T-helper 2 cell treated with Interferon-gamma antibody and Interleukin-4, amounts not matched to agents 5 μg/mL and 100 μg/mL, for 36 hours (primary cell): ENCODE measurements at regions not wholly inside any gene's neighbourhood (a gene's known extent, or its start where the extent isn't known, plus 50 kb on each side); places are given as distances from the start of the nearest gene placed in this dataset.
"Not testable (repeated sequence)": the region's sequence is repeated elsewhere in the genome, so short reads cannot be mapped to it uniquely, and the experiment has no call there.

Experiments
- DNase-seq: peaks from one replicate; pipeline ENCODE4 v3.0.0; 2021; ENCODE audit warnings: low spot score
- H3K27ac Mint-ChIP-seq: one replicate; pipeline ENCODE4 v1.8.0; 2021; ENCODE audit warnings: mild to moderate bottlenecking, mixed read lengths
- H3K27me3 Mint-ChIP-seq: one replicate; pipeline ENCODE4 v1.8.0; 2021; ENCODE audit warnings: low read depth, mixed read lengths
- H3K36me3 Mint-ChIP-seq: one replicate; pipeline ENCODE4 v1.8.0; 2021; ENCODE audit warnings: low read depth, mixed read lengths
- H3K4me1 Mint-ChIP-seq: one replicate; pipeline ENCODE4 v1.8.0; 2021; ENCODE audit warnings: low read depth, mixed read lengths
- H3K4me3 Mint-ChIP-seq: one replicate; pipeline ENCODE4 v1.8.0; 2022; ENCODE audit warnings: mild to moderate bottlenecking, moderate library complexity, mixed read lengths
- H3K9me3 Mint-ChIP-seq: one replicate; pipeline ENCODE4 v1.8.0; 2021; ENCODE audit warnings: mixed read lengths

- DNase-seq, result no peak
- Mint-ChIP-seq H3K4me1 (no peaks in the 10 kb centered on the region), H3K4me3 (no peak overlapping the region), H3K27me3 (no peaks in the 10 kb centered on the region), H3K36me3 (no peaks in the 10 kb centered on the region), H3K9me3 (no peaks in the 10 kb centered on the region), H3K27ac (no peak overlapping the region)
These were observed 304.0 kb downstream of the MYCN start for GRCh38 chr2:16244153-16244965.

DNA sequence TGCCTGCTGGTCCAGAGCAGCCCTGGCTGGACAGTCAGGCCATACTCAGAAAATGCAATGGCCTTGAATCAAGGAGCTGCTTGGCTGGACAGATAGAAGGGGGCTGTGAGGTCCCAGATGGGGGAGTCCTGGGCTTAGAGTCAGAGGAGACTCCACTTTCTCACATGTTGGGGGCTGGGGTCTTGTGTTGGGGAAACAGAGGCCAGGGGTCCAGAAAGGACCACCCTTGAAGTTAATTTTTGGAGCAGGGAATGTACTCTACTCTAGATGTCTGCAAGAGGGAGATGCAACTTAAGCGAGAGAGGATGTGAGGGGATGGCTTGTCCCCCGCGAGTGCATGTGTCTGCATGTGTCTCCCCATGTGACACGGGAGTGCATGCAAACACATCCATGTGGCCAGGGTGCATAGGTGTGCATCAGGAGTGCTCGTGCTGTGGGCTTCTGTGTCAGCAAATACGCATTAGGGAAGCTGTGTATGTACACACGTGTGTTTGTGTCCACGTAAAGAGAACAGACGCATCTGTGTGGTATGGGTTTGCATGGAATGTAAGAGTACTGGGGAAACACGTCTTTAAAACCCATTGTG is 303.2 kb downstream of the MYCN start:
- Mint-ChIP-seq H3K27ac (no peak overlapping the region), H3K27me3 (no peaks in the 10 kb centered on the region), H3K4me3 (no peak overlapping the region), H3K4me1 (no peaks in the 10 kb centered on the region), H3K36me3 (no peaks in the 10 kb centered on the region), H3K9me3 (no peaks in the 10 kb centered on the region)
- no peak for DNase-seq

- Mint-ChIP-seq H3K4me3 (no peak overlapping the region), H3K36me3 (no peaks in the 10 kb centered on the region), H3K9me3 (no peaks in the 10 kb centered on the region), H3K27ac (no peak overlapping the region), H3K27me3 (no peaks in the 10 kb centered on the region), H3K4me1 (no peaks in the 10 kb centered on the region)
- no peak for DNase-seq
These were observed 302.6 kb downstream of the MYCN start for GRCh38 chr2:16242906-16243305.

DNA sequence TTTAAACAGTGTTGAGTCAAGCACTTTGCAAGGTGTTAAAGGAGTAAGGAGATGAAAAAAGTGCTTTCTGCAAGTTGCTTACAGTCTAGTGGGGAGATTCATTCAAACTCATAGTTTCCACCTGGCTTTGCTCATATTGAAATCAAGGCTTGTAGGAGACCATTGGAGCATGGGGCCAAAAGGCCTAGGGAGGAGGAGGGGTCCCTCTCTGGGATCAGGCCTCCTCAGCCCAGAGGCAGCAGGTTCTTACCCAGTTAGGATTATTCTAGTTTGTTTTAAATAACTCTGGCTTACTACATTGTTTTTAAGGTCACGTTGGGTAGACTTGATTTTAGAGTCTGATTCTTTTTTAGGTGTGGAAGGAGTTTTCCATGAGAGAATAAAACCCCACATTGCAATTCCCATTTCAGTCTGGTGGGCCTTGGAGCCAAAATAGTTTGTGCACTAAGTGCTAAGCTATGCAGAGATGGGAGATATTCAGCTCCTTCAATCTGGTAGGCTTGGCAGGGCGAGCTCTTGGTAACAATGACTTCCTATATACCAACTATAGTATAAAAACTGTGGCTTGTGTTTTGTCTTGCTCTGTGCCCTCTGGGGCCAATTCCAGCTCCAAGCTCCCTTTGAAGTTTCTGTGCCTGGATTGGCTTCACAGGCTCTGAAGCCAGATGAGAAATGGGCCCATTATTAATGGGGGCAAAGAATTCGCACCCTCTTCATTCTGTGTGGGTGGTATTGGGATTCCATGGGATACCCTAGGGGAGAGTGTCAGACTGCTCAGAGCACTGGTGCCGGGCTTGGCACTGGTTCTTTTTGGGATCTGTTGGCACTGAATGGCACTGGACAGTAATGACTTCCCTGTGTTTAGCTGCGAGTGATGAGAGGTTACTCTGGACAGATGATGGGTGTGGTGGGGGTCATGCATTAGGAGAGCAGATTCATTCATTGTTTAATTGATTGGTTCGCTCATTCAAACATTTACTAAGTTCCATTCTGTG is 301.1 kb downstream of the MYCN start:
- Mint-ChIP-seq H3K4me1 (no peaks in the 10 kb centered on the region), H3K9me3 (no peaks in the 10 kb centered on the region), H3K27me3 (no peaks in the 10 kb centered on the region), H3K27ac (no peak overlapping the region), H3K4me3 (no peak overlapping the region), H3K36me3 (no peaks in the 10 kb centered on the region)
- DNase-seq, result no peak

GRCh38 chr2:16240402-16240801 is 300.1 kb downstream of the MYCN start:
- no peak overlapping the region for H3K4me3 Mint-ChIP-seq
- no peaks in the 10 kb centered on the region for H3K9me3 Mint-ChIP-seq
- H3K27ac Mint-ChIP-seq, result no peak overlapping the region
- no peaks in the 10 kb centered on the region for H3K4me1 Mint-ChIP-seq
- DNase-seq, result no peak
- H3K27me3 Mint-ChIP-seq, result no peaks in the 10 kb centered on the region
- H3K36me3 Mint-ChIP-seq, result no peaks in the 10 kb centered on the region

DNA sequence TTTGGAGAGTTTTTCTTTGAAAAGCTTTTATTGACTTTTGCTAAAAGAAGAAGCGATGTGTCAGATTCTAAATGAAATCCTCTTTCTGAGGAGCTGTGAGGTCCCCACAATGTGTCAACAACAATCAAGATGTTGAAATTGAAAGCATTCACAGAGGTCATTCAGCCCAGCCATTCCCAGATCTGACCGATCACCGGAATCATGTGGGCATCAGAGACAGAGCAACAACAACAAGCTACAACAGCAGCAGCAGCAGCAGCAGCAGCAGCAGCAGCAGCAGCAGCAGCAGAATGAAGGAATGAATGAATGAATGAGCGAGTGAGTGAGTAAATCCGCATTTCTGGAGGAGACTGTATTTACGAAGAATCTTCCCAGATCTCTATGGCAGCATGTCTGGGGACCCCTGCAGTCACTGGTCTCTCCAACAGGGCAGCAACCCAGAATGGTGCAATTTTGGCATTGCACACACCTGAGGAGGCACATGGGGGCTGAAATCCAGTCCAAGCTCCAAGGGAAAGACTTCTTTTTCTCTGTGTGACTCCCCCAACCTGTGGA is 299.0 kb downstream of the MYCN start:
- no peaks in the 10 kb centered on the region for H3K36me3 Mint-ChIP-seq
- DNase-seq, result no peak
- H3K27me3 Mint-ChIP-seq, result no peaks in the 10 kb centered on the region
- H3K4me3 Mint-ChIP-seq, result no peak overlapping the region
- H3K9me3 Mint-ChIP-seq, result no peaks in the 10 kb centered on the region
- H3K4me1 Mint-ChIP-seq, result no peaks in the 10 kb centered on the region
- H3K27ac Mint-ChIP-seq, result no peak overlapping the region

DNA sequence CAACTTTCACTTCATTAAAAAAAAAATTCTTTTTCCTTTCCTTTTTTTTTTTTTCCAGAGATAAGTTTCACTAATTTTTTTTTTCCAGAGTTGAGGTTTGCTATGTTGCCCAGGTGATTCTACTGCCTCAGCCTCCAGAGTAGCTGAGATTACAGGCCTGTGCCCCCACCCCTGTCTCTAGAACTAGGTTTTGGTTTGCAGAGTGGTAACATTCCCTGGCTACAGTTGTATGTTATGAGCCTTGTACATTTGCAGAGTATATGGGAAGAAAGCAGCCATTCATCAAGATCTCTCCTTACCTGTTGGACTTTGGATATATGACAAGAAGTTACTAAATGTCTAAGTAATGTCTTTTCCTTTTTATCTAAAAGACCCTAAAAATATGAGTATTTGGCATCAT is 298.4 kb downstream of the MYCN start:
- no peaks in the 10 kb centered on the region for H3K27me3 Mint-ChIP-seq

DNA sequence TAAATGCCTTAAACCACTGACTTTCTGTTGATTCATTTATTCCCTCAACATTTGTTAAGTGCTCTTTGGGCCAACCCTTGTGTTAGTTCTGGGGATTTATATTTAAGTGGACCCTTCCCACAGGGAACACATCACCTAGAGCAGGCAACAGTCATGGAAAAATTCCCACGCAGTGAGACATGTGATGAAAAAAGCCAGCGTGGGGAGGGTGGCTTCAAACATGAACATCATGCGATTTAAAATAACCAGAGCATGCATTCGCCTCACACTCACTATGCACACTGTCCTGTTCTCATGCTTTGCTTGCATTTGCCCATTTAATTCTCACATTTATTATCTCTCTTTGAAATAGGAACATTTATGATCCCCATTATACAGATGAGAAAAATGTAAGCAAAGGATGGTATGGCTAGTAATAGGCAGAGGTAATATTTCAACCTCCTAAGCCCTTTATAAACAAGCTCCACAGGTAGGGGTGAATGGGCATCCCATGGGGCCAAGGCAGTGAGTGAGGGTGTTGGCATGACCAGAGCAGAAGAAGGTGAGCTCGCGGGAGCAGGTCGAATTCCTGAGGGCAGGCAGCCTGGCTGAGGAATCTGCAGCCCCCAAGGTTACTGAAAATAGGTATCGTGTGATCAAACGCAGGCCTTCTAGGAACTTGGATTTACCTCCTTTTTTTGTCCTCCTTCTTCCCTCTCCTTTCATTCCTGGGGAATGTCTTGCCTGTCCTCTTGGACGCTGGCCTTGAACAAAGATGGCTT is 297.8 kb downstream of the MYCN start:
- no peaks in the 10 kb centered on the region for H3K27me3 Mint-ChIP-seq
- H3K9me3 Mint-ChIP-seq, result no peaks in the 10 kb centered on the region
- H3K36me3 Mint-ChIP-seq, result no peaks in the 10 kb centered on the region

More for the DNA sequence above, 298.4 kb downstream of the MYCN start:
- Mint-ChIP-seq H3K4me1 (no peaks in the 10 kb centered on the region), H3K4me3 (no peak overlapping the region), H3K27ac (no peak overlapping the region), H3K9me3 (no peaks in the 10 kb centered on the region), H3K36me3 (no peaks in the 10 kb centered on the region)
- no peak for DNase-seq

DNA sequence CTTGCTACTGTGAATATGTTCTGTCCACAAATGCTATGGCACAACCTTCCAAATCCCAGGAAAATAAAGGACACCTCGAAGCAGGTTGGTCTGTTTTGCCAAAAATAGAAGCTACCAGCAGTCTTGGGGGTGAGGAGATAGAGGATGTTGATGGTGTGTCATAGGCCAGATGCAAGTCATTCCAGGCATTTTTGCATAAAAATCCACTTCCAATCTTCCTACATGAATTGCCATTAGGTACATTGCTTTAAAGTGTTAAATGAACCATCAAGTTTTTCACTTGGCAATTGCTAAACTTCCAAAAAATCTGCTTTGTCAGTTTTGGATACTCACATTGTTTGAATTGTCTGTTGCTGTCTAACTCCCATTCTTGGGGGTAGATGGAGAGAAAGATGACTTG is 295.4 kb downstream of the MYCN start:
- Mint-ChIP-seq H3K4me1 (no peaks in the 10 kb centered on the region), H3K36me3 (no peaks in the 10 kb centered on the region), H3K27ac (no peak overlapping the region), H3K27me3 (no peaks in the 10 kb centered on the region), H3K4me3 (no peak overlapping the region), H3K9me3 (no peaks in the 10 kb centered on the region)
- no peak for DNase-seq

More for the DNA sequence above, 297.8 kb downstream of the MYCN start:
- Mint-ChIP-seq H3K27ac (no peak overlapping the region), H3K4me3 (no peak overlapping the region), H3K4me1 (no peaks in the 10 kb centered on the region)
- no peak for DNase-seq

DNA sequence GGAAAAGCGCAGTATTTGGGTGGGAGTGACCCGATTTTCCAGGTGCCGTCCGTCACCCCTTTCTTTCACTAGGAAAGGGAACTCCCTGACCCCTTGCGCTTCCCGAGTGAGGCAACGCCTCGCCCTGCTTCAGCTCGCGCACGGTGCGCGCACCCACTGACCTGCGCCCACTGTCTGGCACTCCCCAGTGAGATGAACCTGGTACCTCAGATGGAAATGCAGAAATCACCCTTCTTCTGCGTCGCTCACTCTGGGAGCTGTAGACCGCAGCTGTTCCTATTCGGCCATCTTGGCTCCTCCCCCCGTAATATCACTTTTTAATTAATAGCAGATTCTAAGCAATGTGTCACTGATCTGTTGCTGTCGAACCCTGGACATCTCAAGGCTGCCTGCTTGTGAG is 294.9 kb downstream of the MYCN start:
- H3K9me3 Mint-ChIP-seq, H3K4me1 Mint-ChIP-seq, H3K36me3 Mint-ChIP-seq, H3K27me3 Mint-ChIP-seq, H3K27ac Mint-ChIP-seq, H3K4me3 Mint-ChIP-seq, DNase-seq: not testable (repeated sequence)

- Mint-ChIP-seq H3K27me3 (no peaks in the 10 kb centered on the region), H3K27ac (no peak overlapping the region), H3K4me3 (no peak overlapping the region), H3K4me1 (no peaks in the 10 kb centered on the region), H3K36me3 (no peaks in the 10 kb centered on the region), H3K9me3 (no peaks in the 10 kb centered on the region)
- no peak for DNase-seq
These were observed 288.6 kb downstream of the MYCN start for GRCh38 chr2:16228951-16229350.

DNA sequence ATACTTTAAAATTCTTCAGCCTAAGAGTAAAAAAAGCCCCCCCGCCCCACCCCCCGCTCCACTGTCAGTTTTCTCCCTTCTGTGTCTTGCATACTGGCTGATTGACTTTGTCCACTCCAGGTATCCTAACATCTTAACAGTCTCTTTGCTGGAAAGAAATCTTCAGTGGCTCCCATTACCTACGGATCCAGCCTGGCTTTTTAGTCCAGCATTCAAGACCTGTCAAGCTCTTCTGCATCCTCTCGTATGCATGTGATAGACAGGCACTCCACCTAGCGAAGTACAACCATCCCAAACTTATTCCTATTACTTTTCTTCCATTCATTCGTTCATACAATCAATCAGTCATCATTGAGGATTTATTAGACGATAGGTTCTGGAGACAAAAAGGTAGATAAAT is 288.1 kb downstream of the MYCN start:
- Mint-ChIP-seq H3K36me3 (no peaks in the 10 kb centered on the region), H3K27me3 (no peaks in the 10 kb centered on the region), H3K4me3 (no peak overlapping the region), H3K27ac (no peak overlapping the region), H3K9me3 (no peaks in the 10 kb centered on the region), H3K4me1 (no peaks in the 10 kb centered on the region)
- DNase-seq, result no peak

- H3K4me1 Mint-ChIP-seq, result no peaks in the 10 kb centered on the region
- H3K4me3 Mint-ChIP-seq, result no peak overlapping the region
- no peak for DNase-seq
- H3K9me3 Mint-ChIP-seq, result no peaks in the 10 kb centered on the region
- no peaks in the 10 kb centered on the region for H3K27me3 Mint-ChIP-seq
- no peak overlapping the region for H3K27ac Mint-ChIP-seq
- no peaks in the 10 kb centered on the region for H3K36me3 Mint-ChIP-seq
These were observed 287.6 kb downstream of the MYCN start for GRCh38 chr2:16227811-16228462.
